ENCODE measurements at regions not wholly inside any gene's neighbourhood (a gene's known extent, or its start where the extent isn't known, plus 50 kb on each side); places are given as distances from the start of the nearest gene placed in this dataset.
"Not testable (repeated sequence)": the region's sequence is repeated elsewhere in the genome, so short reads cannot be mapped to it uniquely, and the experiment has no call there.

DNA sequence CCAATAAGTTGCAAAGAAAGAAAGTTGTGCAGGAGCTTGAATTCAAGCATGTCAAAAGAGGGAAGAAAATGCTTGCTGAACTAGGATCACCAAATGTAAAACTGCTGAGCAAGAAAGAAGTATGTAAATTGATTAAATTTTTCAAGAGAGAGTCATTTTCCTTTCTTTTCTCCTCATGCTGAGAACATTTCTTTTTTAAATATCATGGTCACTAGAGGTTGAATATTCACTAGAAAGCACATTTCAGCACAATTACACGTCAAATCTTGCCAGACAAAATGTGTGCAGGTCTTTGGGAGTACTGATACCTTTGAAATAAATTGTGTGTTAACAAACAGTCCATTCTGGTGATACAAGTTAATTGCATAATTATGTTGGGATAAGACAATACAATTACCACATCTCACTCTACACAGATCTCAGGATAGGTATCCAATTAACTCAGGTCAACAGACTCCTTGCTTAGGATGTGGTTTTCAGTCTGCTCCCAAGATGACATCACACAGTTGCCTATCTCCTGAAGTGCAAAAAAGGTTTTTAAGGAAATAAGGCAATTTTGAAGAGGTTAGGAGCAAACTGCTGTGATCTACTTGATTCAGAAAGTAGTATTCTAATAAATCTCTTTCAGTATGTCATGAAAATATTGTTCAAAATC lies 862.2 kb downstream of the RPS29 start:
- DNase-seq (ENCODE audit: low read depth): no peak

DNA sequence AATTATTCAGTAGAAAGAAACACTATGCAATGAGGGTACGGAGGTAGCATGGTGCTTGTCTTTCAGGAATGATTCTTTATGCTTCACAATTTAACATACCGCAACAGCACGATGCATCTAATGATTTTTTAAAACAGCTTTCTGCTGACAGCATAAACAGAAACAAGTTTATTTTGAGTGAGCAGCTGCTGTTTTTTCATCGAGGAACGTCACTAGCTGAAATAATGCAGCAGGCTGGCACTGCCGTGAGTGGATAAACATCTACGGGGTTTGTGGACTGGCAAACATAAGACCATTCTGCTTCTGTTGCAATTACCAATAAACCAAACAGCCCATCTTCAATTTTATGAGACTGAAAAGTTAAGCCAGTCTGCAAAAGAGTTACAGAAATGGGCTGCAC lies 871.8 kb downstream of the RPS29 start:
- no peak for DNase-seq (ENCODE audit: low read depth)

DNA sequence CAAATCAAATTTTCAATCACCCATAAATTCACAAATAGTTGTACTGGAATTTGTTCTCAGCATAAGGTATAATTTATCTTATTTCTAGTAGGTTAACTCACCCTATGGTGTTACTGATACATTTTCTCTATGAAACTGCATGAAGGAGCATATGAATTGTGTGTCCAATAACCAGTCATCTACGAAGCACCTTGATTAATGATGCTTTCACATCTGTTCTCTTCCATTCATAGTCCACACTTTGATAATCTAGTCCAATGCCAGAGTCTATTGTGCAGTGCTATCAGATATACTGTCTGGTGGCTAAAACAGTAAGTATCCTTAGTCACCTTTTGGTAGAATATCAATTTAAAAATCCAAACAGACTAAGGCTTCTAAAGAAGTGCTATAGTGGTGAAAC lies 876.0 kb downstream of the RPS29 start:
- DNase-seq (ENCODE audit: low read depth): no peak

DNA sequence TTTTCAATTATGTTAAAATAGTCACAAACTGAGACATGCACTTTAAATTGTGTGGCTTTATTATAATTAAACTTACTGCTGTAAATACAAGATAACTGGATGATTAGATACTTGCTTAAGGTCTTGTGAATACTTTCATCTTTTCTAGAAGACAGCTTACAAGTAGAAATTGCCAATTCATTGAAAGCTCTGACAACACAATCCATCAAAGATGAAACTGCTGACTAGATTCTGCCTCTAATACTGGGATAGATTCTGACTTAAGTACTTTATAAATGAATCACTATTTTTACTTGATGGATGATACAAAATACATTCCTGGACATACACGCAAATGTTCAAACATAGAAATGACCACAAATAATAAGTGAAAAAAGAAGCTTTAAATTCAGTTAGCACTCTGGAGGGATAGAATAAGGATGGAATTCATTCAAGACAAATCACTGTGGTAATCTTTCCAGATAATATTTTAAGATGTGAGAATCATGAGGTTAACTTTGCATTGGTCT lies 876.8 kb downstream of the RPS29 start:
- no peak for DNase-seq (ENCODE audit: low read depth)

DNA sequence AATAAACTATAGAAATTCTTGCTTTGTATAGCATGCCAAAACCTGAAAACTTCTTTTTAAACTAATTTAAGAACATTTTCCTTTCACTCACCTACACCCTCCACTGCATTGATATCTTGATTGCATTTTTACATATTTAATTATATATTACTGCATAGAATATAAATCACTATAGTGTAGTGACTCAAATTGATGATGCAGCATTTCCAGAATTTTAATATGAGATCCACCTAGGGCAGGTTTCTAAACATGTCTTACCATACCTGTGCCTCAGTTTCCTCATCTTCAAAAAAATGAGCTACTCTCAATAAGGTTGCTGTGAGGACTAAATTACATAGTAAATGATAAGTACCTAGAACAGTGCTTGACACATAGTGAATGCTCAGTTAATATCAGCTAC lies 881.5 kb downstream of the RPS29 start:
- DNase-seq (ENCODE audit: low read depth): no peak

DNA sequence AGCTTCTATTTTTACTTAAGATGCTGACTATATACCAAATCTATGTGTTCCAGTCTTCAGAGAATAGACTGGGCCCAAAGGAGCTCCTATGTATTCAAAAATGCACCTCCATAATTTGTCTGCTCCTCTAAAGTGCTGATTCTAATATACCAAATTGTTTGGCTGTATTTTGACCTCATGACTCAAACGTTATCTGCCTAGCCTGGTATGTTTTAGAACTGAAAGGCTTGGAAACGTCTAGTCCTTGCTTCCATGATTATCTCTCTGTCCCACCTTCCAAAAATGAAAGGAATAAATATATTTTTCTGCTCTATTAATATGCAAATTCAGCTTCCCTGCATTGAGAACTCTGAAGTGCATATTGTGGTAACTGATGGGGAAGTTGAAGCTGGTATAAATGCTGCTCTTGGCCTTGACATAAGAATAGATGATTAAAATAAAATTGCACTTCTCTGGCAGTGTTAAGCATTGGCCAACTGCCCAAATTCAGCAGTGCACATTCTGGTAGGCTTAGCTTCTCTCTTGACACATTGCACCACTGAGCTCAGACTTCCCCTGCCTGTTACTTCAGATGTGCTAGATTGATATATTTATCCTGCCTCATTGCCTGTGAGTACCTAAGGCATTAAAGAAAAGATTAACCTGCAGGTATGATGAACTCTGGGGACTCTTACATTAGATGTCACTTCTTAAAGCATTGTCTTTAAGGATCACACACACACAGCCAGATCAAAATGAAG lies 882.3 kb downstream of the RPS29 start:
- no peak for DNase-seq (ENCODE audit: low read depth)

DNA sequence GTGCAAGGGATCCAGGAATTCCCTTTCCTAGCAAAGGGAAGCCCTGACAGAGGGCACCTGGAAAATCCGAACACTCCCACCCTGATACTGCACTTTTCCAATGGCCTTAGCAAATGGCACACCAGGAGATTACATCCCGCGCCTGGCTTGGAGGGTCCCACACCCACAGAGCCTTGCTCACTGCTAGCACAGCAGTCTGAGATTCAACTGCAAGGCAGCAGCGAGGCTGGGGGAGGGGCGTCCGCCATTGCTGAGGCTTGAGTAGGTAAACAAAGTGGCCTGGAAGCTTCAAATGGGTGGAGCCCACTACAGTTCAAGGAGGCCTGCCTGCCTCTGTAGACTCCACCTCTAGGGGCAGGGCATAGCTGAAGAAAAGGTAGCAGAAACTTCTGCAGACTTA lies 888.8 kb downstream of the RPS29 start:
- DNase-seq (ENCODE audit: low read depth): not testable (repeated sequence)

DNA sequence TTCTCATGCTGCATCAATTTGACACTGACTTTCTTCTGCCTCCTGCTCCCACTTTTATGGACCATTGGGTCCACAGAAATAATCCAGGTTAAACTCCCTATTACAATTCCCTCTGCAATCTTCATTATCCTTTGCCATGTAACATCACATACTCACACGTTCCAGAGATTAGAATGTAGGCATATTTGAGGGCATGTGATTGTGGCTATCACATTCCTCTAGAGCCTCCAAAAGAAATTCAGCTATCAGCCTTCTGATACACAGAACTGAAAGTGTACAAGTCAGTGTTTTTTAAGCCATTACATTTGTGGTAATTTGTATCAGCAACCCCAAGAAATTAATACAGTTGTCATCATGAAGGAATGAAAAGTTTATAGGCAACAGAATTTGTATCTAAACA lies 892.4 kb downstream of the RPS29 start:
- DNase-seq (ENCODE audit: low read depth): no peak

DNA sequence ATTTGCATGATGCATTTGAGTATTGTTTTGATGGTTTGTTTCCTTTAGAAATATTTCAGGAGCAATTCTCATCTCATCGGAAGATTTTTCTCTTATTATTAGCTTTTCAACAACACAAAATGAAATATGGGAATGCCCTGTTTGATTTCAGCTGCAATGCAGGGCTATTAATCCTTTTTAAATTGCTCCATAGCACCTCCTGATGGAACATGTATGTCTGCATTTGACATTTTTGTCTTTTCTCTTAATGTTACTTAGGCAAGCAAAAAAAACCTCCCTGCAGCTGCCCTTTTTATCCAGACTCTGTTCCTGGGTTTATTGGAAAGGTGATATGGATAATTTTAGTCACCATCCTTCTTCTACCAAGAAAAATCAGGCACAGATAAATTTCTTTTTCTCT lies 895.8 kb downstream of the RPS29 start:
- no peak for DNase-seq (ENCODE audit: low read depth)

DNA sequence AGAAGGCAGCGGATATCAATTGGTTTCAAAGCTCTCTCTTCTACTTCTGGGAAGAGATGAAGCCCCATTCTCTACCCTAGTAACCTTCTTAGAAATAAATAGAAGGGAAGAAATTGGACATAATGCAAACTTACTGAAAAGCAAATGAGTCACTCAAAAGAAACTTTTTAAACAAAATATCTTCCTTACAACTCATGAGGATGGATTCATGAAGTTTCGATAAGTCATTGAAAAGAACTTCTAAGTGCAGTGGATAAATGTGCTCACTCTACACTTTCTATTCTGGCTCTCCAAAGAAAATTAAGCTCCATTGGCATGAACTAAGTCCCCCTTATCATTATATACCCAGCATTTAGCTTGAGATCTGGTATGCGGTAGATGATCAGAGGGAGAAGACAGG lies 899.5 kb downstream of the RPS29 start:
- no peak for DNase-seq (ENCODE audit: low read depth)

DNA sequence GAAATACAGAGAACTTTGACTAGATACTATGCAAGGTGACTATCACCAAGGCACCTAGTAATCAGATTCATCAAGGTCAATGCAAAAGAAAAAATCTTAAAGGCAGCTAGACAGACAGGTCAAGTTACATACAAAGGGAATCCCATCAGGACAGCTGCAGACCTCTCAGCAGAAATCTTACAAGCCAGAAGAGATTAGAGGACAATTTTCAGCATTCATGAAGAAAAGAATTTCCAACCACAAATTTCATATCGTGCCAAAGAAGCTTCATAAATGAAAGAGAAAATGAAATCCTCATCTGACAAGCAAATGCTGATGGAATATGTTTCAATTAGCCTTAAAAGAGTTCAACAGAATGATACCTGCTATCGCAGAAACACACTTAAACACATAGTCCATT lies 913.7 kb downstream of the RPS29 start:
- DNase-seq (ENCODE audit: low read depth): peak; percentile 0

DNA sequence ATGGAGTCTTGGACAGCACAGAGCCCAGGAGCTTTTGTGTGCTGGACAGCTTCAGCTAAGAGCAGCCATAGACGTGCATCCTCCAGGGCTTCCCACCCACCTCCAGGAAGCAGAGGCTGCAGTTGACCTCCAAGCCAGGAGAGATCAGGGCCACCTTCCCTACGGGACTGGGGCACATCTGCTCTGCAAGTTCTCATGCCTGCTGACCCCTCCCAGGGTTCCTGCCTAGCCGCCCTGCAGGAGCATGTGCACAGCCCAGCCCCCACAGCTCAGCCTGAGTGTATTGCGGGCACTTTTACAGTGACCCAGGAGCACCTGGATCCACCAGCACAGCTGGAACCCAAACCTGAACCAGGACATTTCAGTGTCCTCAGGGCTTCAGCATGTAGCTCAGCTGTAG lies 915.2 kb downstream of the RPS29 start:
- no peak for DNase-seq (ENCODE audit: low read depth)

DNA sequence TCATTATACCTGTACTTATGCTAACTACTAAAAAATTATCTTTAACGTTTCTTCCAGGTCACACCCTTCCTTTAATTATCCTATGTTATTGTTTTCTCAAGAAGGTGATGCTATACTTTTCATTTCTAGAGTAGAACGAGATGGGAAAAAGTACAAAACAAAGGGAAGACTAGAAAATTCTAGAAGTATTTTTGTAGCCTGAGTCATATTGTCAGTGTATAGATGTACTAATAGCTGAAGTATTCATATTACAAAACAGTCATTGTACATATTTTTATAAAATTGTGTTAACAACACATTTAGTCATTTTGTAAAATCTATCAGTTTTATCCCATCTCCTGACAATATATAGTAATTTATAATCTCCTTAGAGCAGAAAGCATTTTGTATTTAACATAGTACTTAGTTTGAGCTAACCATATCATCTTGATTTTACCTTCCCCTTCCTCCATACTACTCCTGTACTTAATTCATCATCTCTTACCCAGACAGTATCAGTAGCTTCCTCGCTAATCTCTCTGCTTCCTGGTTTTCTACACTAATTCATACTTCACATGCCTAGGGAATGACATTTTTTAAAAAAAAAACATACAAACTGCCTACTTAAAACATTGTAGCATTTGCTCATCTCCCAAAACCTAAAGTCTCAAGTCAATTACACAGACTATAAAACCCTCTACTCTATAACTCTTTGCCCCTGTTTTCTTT lies 920.9 kb downstream of the RPS29 start:
- no peak for DNase-seq (ENCODE audit: low read depth)

DNA sequence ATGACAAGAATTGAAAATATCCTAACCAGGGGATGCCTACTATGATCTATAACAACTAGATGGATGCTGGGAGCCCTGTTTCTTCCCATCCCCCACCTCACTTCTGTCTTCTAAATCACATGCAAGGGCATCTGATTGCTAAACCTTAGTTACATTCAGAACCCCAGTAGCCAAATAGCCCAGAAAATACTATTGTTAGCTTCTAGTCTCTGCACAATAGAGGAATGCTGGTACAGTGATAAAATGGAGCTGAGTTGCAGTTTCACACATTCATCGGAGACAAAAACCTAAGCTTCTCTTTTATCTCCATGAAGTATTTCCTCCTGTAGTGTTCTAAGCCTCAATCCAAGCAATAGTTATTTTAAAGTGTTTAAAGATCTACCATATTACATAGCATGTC lies 942.9 kb downstream of the RPS29 start:
- DNase-seq (ENCODE audit: low read depth): no peak

DNA sequence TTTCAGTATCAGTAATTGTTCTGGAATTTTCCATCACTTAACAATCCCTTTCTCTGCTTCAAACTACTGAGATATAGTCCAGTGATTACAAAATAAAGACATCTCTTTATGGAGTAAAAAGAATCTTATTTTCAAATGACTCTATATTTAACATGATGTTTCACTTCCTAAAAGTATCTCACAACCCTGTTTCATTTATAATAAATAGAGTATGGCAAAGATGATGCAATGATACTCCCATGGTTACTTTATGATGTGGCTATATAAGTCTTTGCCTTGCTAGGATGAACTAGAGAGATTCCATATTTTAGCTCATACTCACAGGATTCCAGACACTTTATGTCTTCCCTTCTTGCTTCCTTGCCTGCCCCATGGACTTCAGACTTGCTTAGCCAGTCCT lies 953.5 kb upstream of the MDGA2 start:
- DNase-seq (ENCODE audit: low read depth): no peak

DNA sequence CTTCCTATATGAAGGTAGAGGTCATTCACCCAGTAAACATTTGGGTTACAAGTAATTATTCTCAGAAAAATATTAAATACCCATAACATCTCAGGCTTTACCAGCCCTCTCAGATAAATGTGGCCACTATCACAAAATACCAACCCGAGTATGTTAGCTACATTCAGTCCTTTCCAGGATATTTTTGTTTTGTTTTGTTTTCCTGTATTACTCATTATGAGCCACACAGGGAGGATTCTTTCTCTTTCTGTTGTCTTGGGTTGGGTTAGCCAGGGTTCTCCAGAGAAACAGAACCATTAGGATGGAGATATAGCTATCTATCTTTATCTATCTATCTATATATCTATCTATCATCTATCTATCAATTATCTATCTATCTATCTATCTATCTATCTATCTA lies 947.6 kb upstream of the MDGA2 start:
- no peak for DNase-seq (ENCODE audit: low read depth)

DNA sequence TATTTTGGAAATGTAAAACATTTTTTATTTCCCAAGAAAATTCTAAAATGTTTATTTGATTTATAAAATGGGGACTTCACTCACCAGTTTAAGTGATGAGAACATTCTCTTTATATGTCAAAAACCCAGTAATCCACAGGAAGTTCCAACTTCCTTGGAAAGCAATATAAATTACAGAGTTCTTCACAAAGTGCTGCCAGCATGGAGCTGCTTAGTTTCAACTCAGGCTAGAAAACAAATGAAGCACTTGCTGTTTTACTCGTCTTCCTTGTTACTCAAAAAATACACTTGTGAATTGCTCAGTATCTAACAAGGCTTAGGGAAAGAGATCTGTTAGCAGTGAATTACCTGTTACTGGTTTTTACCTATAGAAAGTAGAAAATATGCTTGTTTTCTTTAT lies 942.7 kb upstream of the MDGA2 start:
- DNase-seq (ENCODE audit: low read depth): no peak

DNA sequence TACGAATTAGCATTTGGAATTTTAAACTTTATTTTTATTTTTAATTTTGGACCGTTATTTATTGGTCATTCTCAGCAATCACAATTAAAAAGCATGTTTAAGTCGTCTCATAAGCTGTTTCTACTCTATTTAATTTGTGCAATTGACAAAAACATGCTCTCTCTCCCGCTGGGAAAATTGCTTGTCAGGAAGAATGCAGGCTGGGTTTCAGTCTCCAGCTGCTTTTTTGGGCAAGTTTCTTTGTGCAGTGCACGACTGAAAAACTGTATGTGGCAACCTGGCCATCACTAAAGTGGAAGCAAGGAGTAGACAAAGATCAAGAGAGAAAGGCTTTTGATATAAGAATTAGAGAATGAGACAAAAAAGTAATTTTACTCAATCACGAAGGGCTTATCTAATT lies 941.5 kb upstream of the MDGA2 start:
- DNase-seq (ENCODE audit: low read depth): no peak

DNA sequence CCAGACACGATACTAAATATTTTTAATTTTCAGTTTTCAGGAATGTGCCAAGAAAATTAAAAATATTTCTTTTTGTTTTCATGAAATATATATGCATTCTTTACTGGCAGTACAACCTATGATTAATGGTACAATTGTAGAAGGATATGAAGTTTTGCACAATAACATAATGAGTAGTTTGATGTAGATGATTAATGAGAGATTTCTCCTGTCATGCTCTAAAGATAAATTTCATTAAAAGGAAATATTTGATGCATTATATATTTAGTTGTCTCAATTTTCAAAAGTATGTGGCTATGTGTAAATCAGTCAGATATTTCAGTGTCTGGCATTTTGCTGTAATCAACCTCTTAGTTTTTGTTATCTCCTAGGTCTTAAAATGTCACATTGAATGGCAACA lies 940.2 kb upstream of the MDGA2 start:
- DNase-seq (ENCODE audit: low read depth): no peak

DNA sequence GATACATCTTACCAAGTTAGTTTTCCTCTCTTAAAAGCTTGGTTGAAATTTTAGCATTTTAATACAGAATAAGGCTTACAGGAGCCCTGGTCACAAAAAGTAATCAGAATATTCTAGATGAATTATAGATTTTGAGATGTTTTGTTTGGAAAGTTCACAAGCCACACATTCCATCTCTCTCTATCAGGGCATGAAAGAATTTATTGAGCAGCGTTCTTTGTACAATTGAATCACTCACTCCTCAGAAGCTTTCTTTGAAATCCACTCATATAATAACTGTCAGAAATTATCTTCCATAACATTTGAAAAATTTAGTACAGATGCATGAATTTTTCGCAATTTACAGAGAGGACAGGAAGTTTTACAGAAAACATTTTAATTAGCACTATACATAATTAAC lies 938.6 kb upstream of the MDGA2 start:
- DNase-seq (ENCODE audit: low read depth): peak; percentile 1

DNA sequence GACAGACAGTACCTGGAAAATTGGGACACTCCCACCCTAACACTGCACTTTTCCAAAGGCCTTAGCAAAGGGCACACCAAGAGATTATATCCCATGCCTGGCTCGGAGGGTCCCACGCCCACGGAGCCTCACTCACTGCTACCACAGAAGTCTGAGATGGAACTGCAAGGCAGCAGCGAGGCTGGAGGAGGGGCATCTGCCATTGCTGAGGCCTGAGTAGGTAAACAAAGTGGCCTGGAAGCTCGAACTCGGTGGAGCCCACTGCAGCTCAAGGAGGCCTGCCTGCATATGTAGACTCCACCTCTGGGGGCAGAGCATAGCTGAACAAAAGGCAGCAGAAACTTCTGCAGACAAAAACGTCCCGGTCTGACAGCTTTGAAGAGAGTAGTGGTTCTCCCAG lies 931.6 kb upstream of the MDGA2 start:
- DNase-seq (ENCODE audit: low read depth): not testable (repeated sequence)

DNA sequence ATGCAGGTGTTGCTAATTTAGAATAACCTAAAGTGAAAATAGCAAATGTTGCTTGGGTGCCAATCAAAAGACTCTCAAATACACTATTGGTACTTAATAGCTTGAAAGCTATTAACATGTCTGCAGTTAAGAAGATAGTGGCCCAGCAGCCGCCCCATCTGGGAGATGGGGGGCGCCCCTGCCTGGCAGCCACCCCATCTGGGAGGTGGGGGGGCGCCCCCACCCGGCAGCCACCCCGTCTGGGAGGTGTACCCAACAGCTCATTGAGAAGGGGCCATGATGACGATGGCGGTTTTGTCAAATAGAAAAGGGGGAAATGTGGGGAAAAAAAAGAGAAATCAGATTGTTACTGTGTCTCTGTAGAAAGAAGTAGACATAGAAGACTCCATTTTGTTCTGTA lies 923.1 kb upstream of the MDGA2 start:
- no peak for DNase-seq (ENCODE audit: low read depth)

DNA sequence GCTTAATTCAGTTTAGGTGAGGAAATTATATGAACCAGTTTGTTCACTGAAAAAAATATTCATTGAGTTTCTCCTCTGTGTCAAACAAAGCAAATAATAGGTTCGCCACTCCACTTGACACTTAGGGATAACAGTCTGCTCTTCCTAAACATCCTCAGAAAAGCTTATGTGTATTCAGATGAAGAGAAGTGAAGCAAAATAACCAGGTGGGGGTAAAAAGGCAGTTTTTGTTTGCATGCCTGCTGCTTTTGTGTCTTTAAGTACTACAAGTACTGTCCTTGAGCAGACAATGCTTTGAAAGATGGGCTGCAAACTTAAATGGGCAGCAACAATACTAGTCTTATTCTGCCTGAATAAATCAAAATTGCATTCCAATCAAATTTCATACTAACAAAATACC lies 910.7 kb upstream of the MDGA2 start:
- DNase-seq (ENCODE audit: low read depth): no peak

Data from RPMI7951 (cell line).